ENCODE measurements at regions not wholly inside any gene's neighbourhood (a gene's known extent, or its start where the extent isn't known, plus 50 kb on each side); places are given as distances from the start of the nearest gene placed in this dataset.

- H3K4me1 ChIP-seq (ENCODE audit: insufficient read depth, poor library complexity, severe bottlenecking), result no peaks in the 10 kb centered on the region
- ATAC-seq (ENCODE audit: low read depth), result peak; percentile 87
- H3K36me3 ChIP-seq (ENCODE audit: low read depth), result no peaks in the 10 kb centered on the region
- H3K4me3 ChIP-seq (ENCODE audit: severe bottlenecking), result no peak overlapping the region
- H3K27me3 ChIP-seq (ENCODE audit: insufficient read depth, poor library complexity, severe bottlenecking), result no peaks in the 10 kb centered on the region
- TF ChIP-seq CTCF (IDR thresholded peaks at IDR 0.05; ENCODE audit: poor library complexity, severe bottlenecking), result peak; percentile 91
- H3K9me3 ChIP-seq (ENCODE audit: severe bottlenecking), result no peaks in the 10 kb centered on the region
- no peak for DNase-seq (ENCODE audit: low spot score)
- no peak overlapping the region for H3K27ac ChIP-seq (ENCODE audit: poor library complexity, severe bottlenecking)
Observed at GRCh38 chr1:53393325-53393792, 65.5 kb upstream of the LRP8 start.

- TF ChIP-seq CTCF (IDR thresholded peaks at IDR 0.05; ENCODE audit: poor library complexity, severe bottlenecking), result no peak
- ATAC-seq (ENCODE audit: low read depth), result no peak
- no peak overlapping the region for H3K27ac ChIP-seq (ENCODE audit: poor library complexity, severe bottlenecking)
Observed at GRCh38 chr1:53394306-53394705, 64.9 kb upstream of the DMRTB1 start.

DNA sequence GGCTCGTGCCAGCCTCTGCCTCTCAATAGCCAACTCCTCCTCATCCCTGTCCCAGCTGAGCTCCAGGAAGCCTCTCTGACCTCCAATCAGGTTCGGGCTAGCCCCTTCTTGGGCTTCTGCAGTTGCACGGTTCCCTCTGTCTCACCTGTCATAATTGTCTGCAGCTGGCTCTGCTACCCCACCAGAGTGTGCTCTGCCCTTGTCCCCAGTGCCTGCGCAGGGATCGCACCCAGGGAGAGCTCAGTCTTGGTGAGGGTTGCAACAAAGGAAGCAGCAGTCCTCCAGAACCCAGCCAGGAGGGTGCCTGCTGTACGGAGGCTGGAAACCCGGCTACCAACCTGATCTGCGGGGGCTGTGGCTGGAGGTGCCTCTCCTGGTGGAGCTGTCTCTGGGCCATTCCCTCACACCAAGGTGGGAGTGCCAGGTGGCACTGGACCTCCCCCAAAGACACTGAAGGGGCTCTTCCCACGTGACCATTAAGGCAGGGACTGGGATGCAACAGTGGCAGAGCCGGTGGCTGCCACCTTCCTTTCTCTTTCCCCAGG lies 63.5 kb upstream of the DMRTB1 start:
- H3K27me3 ChIP-seq (ENCODE audit: insufficient read depth, poor library complexity, severe bottlenecking), result no peaks in the 10 kb centered on the region
- H3K27ac ChIP-seq (ENCODE audit: poor library complexity, severe bottlenecking), result no peak overlapping the region
- H3K36me3 ChIP-seq (ENCODE audit: low read depth), result no peaks in the 10 kb centered on the region
- H3K9me3 ChIP-seq (ENCODE audit: severe bottlenecking), result no peaks in the 10 kb centered on the region
- no peak for TF ChIP-seq CTCF (IDR thresholded peaks at IDR 0.05; ENCODE audit: poor library complexity, severe bottlenecking)
- ATAC-seq (ENCODE audit: low read depth) (no peak), DNase-seq (ENCODE audit: low spot score) (no peak)
- no peaks in the 10 kb centered on the region for H3K4me1 ChIP-seq (ENCODE audit: insufficient read depth, poor library complexity, severe bottlenecking)
- H3K4me3 ChIP-seq (ENCODE audit: severe bottlenecking), result no peak overlapping the region

More at GRCh38 chr1:53394306-53394705, 64.9 kb upstream of the DMRTB1 start:
- Histone ChIP-seq H3K27me3 (ENCODE audit: insufficient read depth, poor library complexity, severe bottlenecking) (no peaks in the 10 kb centered on the region), H3K9me3 (ENCODE audit: severe bottlenecking) (no peaks in the 10 kb centered on the region), H3K4me1 (ENCODE audit: insufficient read depth, poor library complexity, severe bottlenecking) (no peaks in the 10 kb centered on the region), H3K36me3 (ENCODE audit: low read depth) (no peaks in the 10 kb centered on the region), H3K4me3 (ENCODE audit: severe bottlenecking) (no peak overlapping the region)
- no peak for DNase-seq (ENCODE audit: low spot score)

GRCh38 chr1:53396573-53397268 lies 62.5 kb upstream of the DMRTB1 start:
- Histone ChIP-seq H3K4me1 (ENCODE audit: insufficient read depth, poor library complexity, severe bottlenecking) (no peaks in the 10 kb centered on the region), H3K4me3 (ENCODE audit: severe bottlenecking) (no peak overlapping the region), H3K9me3 (ENCODE audit: severe bottlenecking) (no peaks in the 10 kb centered on the region), H3K36me3 (ENCODE audit: low read depth) (no peaks in the 10 kb centered on the region), H3K27me3 (ENCODE audit: insufficient read depth, poor library complexity, severe bottlenecking) (no peaks in the 10 kb centered on the region), H3K27ac (ENCODE audit: poor library complexity, severe bottlenecking) (no peak overlapping the region)
- DNase-seq (ENCODE audit: low spot score), result no peak
- no peak for TF ChIP-seq CTCF (IDR thresholded peaks at IDR 0.05; ENCODE audit: poor library complexity, severe bottlenecking)
- ATAC-seq (ENCODE audit: low read depth), result no peak

GRCh38 chr1:53398091-53398490 lies 61.1 kb upstream of the DMRTB1 start:
- DNase-seq (ENCODE audit: low spot score) (no peak), ATAC-seq (ENCODE audit: low read depth) (no peak)
- Histone ChIP-seq H3K36me3 (ENCODE audit: low read depth) (no peaks in the 10 kb centered on the region), H3K4me3 (ENCODE audit: severe bottlenecking) (no peak overlapping the region), H3K4me1 (ENCODE audit: insufficient read depth, poor library complexity, severe bottlenecking) (no peaks in the 10 kb centered on the region), H3K9me3 (ENCODE audit: severe bottlenecking) (no peaks in the 10 kb centered on the region), H3K27ac (ENCODE audit: poor library complexity, severe bottlenecking) (no peak overlapping the region), H3K27me3 (ENCODE audit: insufficient read depth, poor library complexity, severe bottlenecking) (no peaks in the 10 kb centered on the region)
- no peak for TF ChIP-seq CTCF (IDR thresholded peaks at IDR 0.05; ENCODE audit: poor library complexity, severe bottlenecking)
